ENCODE measurements at regions not wholly inside any gene's neighbourhood (a gene's known extent, or its start where the extent isn't known, plus 50 kb on each side); places are given as distances from the start of the nearest gene placed in this dataset.
"Not testable (repeated sequence)": the region's sequence is repeated elsewhere in the genome, so short reads cannot be mapped to it uniquely, and the experiment has no call there.

DNA sequence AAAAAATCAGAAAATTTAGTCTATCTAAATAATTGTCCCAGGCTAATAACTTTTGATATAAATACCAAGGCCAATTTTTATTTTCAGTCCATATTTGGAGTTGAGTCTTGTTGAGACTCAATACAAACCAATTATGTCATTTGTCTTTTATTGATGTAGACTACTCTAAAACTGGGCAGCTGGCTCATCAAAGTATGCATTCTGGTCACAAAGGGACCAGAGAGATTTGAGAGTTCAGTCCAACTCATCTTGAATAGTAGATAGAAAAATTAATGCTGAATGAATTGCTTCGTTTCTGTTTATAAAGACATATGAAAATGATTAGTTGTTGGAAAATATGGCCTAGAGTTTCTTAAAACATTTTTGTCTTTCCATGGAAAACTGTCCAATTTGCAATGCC lies 412.5 kb upstream of the KLHL4 start:
- no peak for DNase-seq

- DNase-seq: no peak
Observed at GRCh38 chrX:87110142-87110541, 407.5 kb upstream of the KLHL4 start.

DNA sequence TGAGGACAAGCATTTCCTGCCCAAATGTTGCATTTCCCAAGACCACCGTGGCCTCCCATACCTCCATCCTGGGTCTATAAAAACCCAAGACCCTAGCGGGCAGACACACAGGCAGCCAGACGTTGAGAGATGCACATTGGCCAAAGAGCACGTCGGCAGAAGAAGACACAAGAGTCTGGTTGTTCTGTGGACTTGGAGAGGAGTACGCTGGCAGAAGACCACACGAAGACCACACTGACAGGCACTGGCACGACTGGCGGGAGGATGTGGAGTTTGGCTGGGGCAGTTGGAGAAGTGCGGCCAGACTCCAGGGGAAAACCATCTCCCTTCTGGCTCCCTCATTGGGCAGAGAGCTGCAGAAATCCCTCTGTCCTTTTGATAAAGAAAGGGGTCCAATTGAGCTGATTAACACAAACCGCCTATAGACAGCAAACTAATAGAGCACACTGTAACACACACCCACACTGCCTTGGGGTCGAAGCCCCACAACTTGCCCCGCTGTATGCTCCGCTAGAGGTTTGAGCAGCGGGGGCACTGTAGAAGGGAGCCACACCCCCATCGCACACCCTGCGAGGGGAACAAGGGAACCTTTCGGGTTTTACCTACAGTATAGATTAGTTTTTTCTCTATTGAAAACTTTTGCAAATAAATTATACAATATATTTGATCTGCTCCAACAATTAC lies 376.7 kb upstream of the KLHL4 start:
- DNase-seq: no peak

DNA sequence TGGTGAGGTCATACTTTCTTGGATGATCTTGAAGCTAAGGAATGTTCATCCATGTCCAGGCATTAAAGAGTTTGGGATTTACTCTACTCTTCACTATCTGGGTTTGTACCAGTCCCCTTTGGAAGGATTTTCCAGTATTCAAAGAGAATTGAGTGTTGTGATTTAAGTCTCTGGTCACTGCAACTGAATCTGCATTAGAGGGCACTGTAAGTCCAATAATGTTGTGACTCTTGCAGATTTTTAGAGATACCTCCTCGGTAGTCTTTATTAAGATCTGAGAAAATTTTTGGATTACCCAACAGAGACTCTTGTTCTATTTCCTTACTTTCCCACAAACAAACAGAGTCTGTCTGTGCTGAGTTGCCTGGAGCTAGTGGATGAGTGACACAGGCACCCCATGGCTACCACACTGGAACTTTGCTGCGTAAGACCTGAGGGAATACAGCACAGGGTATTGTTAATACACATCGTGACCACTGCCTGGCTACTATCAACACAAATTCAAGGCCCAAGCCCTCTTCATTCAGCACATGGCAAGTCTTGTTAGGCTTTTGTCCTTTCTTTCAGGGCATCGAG lies 357.1 kb upstream of the KLHL4 start:
- no peak for DNase-seq

- DNase-seq: no peak
Observed at GRCh38 chrX:87167841-87168240, 349.8 kb upstream of the KLHL4 start.

- not testable (repeated sequence) for DNase-seq
Observed at GRCh38 chrX:87178009-87178408, 339.6 kb upstream of the KLHL4 start.

Measured in left kidney (tissue), 1 donor.